CD4-positive, alpha-beta memory T cell (primary cell): ENCODE measurements at regions not wholly inside any gene's neighbourhood (a gene's known extent, or its start where the extent isn't known, plus 50 kb on each side); places are given as distances from the start of the nearest gene placed in this dataset.

Source experiments
- CTCF ChIA-PET: fragments of 350-600 bp; sonication (Branson Sonifier 250); formaldehyde crosslinking; loops from one replicate; lab custom pipeline; 2021; ENCODE audit warnings: inconsistent platforms; ENCODE audit not compliant: partially characterized antibody; lab: Charles Lee
- POLR2A ChIA-PET: fragments of 350-600 bp; sonication (Branson Sonifier 250); formaldehyde crosslinking; loops from one replicate; lab custom pipeline; 2021; ENCODE audit not compliant: partially characterized antibody; lab: Charles Lee
- DNase-seq, 5 donors: peaks; one replicate each; pipeline versions ENCODE4 v3.0.0 to v3.0.0-alpha.2; 2020 to 2022; ENCODE audit warnings: mixed read lengths in 1 of 5
- H3K27ac ChIP-seq: one replicate; pipeline ENCODE4 v1.7.0; 2013; ENCODE audit warnings: low read depth, low read length
- H3K27me3 ChIP-seq: 2 replicates; pipeline ENCODE4 v1.7.0; 2013; ENCODE audit warnings: mild to moderate bottlenecking, low read length, moderate library complexity; ENCODE audit not compliant: insufficient read depth
- H3K36me3 ChIP-seq: 2 replicates; pipeline ENCODE4 v1.7.0; 2013; ENCODE audit warnings: mild to moderate bottlenecking, low read length, moderate library complexity; ENCODE audit not compliant: insufficient read depth
- H3K4me1 ChIP-seq: 2 replicates; pipeline ENCODE4 v1.7.0; 2013; ENCODE audit warnings: mild to moderate bottlenecking, low read length, moderate library complexity; ENCODE audit not compliant: insufficient read depth
- H3K4me3 ChIP-seq, 2 donors: one replicate each; pipeline ENCODE4 v1.7.0; 2013; ENCODE audit warnings: low read length in 2 of 2, mild to moderate bottlenecking in 1 of 2
- H3K9me3 ChIP-seq, 2 donors: one replicate each; pipeline ENCODE4 v1.7.0; 2013; ENCODE audit warnings: low read length in 2 of 2, control low read depth in 1 of 2; ENCODE audit not compliant: control insufficient read depth in 1 of 2
- H3K27ac Mint-ChIP-seq, 7 donors: one replicate each; pipeline ENCODE4 v1.8.0; 2020 to 2021; ENCODE audit warnings: mixed read lengths in 7 of 7, mild to moderate bottlenecking in 6 of 7, inconsistent platforms in 3 of 7, moderate library complexity in 3 of 7
- H3K27me3 Mint-ChIP-seq, 2 donors: one replicate each; pipeline ENCODE4 v1.8.0; 2020 to 2021; ENCODE audit warnings: mixed read lengths in 2 of 2
- H3K36me3 Mint-ChIP-seq, 2 donors: one replicate each; pipeline ENCODE4 v1.8.0; 2020 to 2021; ENCODE audit warnings: mixed read lengths in 2 of 2, inconsistent platforms in 1 of 2, mild to moderate bottlenecking in 1 of 2
- H3K4me1 Mint-ChIP-seq, 4 donors: one replicate each; pipeline ENCODE4 v1.8.0; 2020 to 2021; ENCODE audit warnings: mixed read lengths in 4 of 4, mild to moderate bottlenecking in 1 of 4
- H3K4me3 Mint-ChIP-seq, 8 donors: one replicate each; pipeline ENCODE4 v1.8.0; 2020 to 2021; ENCODE audit warnings: mixed read lengths in 8 of 8, mild to moderate bottlenecking in 7 of 8, moderate library complexity in 6 of 8, inconsistent platforms in 3 of 8
- H3K9me3 Mint-ChIP-seq, 8 donors: one replicate each; pipeline ENCODE4 v1.8.0; 2020 to 2021; ENCODE audit warnings: mixed read lengths in 8 of 8, mild to moderate bottlenecking in 5 of 8, inconsistent platforms in 3 of 8, moderate library complexity in 1 of 8
- intact Hi-C: fragments of 100-400 bp; cut with micrococcal nuclease; formaldehyde crosslinking; loops from one replicate; pipeline ENCODE4 v1.15.1; 2023

DNA sequence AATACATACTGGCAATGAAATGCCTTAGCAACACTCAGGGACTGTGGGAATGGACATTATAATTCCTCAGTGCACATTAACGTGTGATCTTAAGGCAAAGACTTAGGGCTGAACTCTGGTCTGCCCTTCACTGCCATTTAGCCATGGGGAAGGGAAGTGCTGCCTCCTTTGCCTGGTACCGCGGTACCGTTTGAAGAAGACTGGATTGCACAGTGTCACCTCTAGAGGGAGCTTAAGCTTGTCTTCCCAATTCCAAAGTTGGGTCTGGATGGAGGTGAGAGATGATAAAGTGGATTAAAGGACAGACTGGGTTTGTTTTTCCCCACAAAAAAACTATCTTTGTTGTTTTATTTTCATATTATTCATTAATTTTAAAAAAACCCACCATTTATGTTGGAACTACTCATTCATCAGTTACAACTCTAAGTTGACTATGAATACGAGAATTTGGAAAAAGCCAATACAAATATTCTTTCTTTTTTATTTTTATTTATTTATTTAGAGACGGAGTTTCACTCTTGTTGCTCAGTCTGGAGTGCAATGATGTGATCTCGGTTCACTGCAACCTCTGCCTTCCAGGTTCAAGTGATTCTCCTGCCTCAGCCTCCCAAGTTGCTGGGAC is 60.0 kb upstream of the SYN2 start:
- H3K4me1 ChIP-seq, result no peaks in the 10 kb centered on the region
- Mint-ChIP-seq H3K9me3 (peaks cover 0 to 19% (median 8%) of the 10 kb centered on the region in 8 donors), H3K36me3 (no peaks in the 10 kb centered on the region), H3K4me1 (no peaks in the 10 kb centered on the region), H3K4me3 (no peak overlapping the region), H3K27me3 (peaks cover 6 to 8% of the 10 kb centered on the region in 2 donors), H3K27ac (no peak overlapping the region)
- intact Hi-C loops, result no loop called here
- H3K9me3 ChIP-seq, result no peaks in the 10 kb centered on the region
- no peak overlapping the region for H3K4me3 ChIP-seq
- no peaks in the 10 kb centered on the region for H3K36me3 ChIP-seq
- POLR2A ChIA-PET, result no interaction called here
- no peak overlapping the region for H3K27ac ChIP-seq
- CTCF ChIA-PET, result interaction anchor here (0.8 kb wide), 1 partner anchor 19 kb away, joined by 3 read pairs; no protein-coding TSS in a partner anchor
- no peak for DNase-seq
- no peaks in the 10 kb centered on the region for H3K27me3 ChIP-seq

GRCh38 chr3:11948331-11948730 is 55.9 kb upstream of the SYN2 start:
- POLR2A ChIA-PET, result no interaction called here
- H3K4me1 Mint-ChIP-seq, result no peaks in the 10 kb centered on the region
- Histone ChIP-seq H3K36me3 (no peaks in the 10 kb centered on the region), H3K27ac (no peak overlapping the region), H3K4me3 (no peak overlapping the region), H3K9me3 (no peaks in the 10 kb centered on the region), H3K4me1 (no peaks in the 10 kb centered on the region), H3K27me3 (no peaks in the 10 kb centered on the region)
- intact Hi-C loops, result no loop called here
- CTCF ChIA-PET, result no interaction called here
- no peak overlapping the region for H3K4me3 Mint-ChIP-seq
- no peak overlapping the region for H3K27ac Mint-ChIP-seq
- H3K36me3 Mint-ChIP-seq, result no peaks in the 10 kb centered on the region
- peaks cover 7 to 22% of the 10 kb centered on the region in 2 donors for H3K27me3 Mint-ChIP-seq
- H3K9me3 Mint-ChIP-seq, result peaks cover 0 to 12% (median 7%) of the 10 kb centered on the region in 8 donors
- no peak for DNase-seq

- no peaks in the 10 kb centered on the region for H3K4me1 Mint-ChIP-seq
- Histone ChIP-seq H3K9me3 (no peaks in the 10 kb centered on the region), H3K27me3 (no peaks in the 10 kb centered on the region), H3K27ac (no peak overlapping the region), H3K36me3 (no peaks in the 10 kb centered on the region), H3K4me1 (no peaks in the 10 kb centered on the region), H3K4me3 (no peak overlapping the region)
- DNase-seq, result no peak
- H3K27me3 Mint-ChIP-seq, result peaks cover 7 to 22% of the 10 kb centered on the region in 2 donors
- H3K4me3 Mint-ChIP-seq, result no peak overlapping the region
- no peak overlapping the region for H3K27ac Mint-ChIP-seq
- intact Hi-C loops, result no loop called here
- POLR2A ChIA-PET, result no interaction called here
- H3K36me3 Mint-ChIP-seq, result no peaks in the 10 kb centered on the region
- peaks cover 0 to 9% (median 5%) of the 10 kb centered on the region in 8 donors for H3K9me3 Mint-ChIP-seq
- CTCF ChIA-PET, result no interaction called here
Observed at GRCh38 chr3:11948866-11949265, 55.3 kb upstream of the SYN2 start.

DNA sequence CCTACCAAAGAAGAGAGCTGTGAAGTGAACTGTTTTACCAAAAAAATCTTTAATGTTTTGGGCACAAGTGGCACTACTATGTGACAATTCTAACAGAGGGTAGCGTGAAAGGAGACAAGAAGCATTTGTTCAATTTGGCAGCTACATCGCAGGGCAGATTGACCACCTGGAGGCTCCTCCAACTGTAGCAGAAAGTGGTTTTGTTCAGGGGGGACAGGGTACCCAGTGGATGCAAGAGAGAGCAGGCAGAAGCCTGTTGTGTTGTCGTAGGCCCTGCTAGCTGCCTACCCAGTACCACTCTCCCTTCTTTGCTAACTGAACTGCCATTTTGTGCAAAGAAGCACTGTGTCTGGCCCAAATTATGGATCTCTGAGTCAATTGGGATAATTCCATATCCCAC is 54.8 kb upstream of the SYN2 start:
- no peaks in the 10 kb centered on the region for H3K4me1 Mint-ChIP-seq
- no peaks in the 10 kb centered on the region for H3K4me1 ChIP-seq
- no peaks in the 10 kb centered on the region for H3K9me3 ChIP-seq
- no peaks in the 10 kb centered on the region for H3K36me3 ChIP-seq
- H3K4me3 ChIP-seq, result no peak overlapping the region
- no peak for DNase-seq
- ChIA-PET CTCF (no interaction called here), POLR2A (no interaction called here)
- intact Hi-C loops, result no loop called here
- H3K9me3 Mint-ChIP-seq, result peaks cover 0 to 8% (median 3%) of the 10 kb centered on the region in 8 donors
- H3K4me3 Mint-ChIP-seq, result no peak overlapping the region
- no peaks in the 10 kb centered on the region for H3K36me3 Mint-ChIP-seq
- H3K27me3 Mint-ChIP-seq, result peaks cover 7 to 22% of the 10 kb centered on the region in 2 donors
- no peak overlapping the region for H3K27ac ChIP-seq
- H3K27ac Mint-ChIP-seq, result no peak overlapping the region
- no peaks in the 10 kb centered on the region for H3K27me3 ChIP-seq

- DNase-seq, result no peak
- POLR2A ChIA-PET, result no interaction called here
- Histone ChIP-seq H3K27ac (no peak overlapping the region), H3K27me3 (no peaks in the 10 kb centered on the region), H3K4me1 (no peaks in the 10 kb centered on the region), H3K36me3 (no peaks in the 10 kb centered on the region), H3K4me3 (no peak overlapping the region), H3K9me3 (no peaks in the 10 kb centered on the region)
- no peak overlapping the region for H3K27ac Mint-ChIP-seq
- intact Hi-C loops, result no loop called here
- CTCF ChIA-PET, result no interaction called here
- no peak overlapping the region for H3K4me3 Mint-ChIP-seq
- peaks cover 11 to 22% of the 10 kb centered on the region in 2 donors for H3K27me3 Mint-ChIP-seq
- no peaks in the 10 kb centered on the region for H3K36me3 Mint-ChIP-seq
- peaks cover 0 to 4% (median under 1%) of the 10 kb centered on the region in 8 donors for H3K9me3 Mint-ChIP-seq
- H3K4me1 Mint-ChIP-seq, result no peaks in the 10 kb centered on the region
Observed at GRCh38 chr3:11950576-11950975, 53.6 kb upstream of the SYN2 start.

DNA sequence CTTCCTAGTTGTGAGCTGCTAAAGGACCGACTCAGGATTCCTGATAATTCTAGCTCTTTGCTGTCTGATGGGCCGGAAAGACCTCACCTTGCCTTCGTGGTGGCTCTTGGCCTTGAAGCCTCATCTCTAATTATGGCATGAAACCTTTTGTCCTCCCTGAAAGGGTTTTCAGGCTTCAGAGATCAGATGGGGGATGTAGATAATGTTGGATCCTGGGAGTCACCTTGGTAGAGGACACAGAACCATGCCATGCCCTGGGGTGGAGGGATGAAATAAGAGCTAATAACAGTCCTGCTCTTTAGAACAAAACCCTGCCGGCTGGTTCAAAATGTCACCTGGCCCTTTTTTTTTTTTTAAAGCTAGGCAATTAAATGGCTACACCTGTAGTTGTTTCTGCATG is 50.8 kb upstream of the SYN2 start:
- Histone ChIP-seq H3K27ac (no peak overlapping the region), H3K4me1 (no peaks in the 10 kb centered on the region), H3K4me3 (no peak overlapping the region), H3K27me3 (no peaks in the 10 kb centered on the region), H3K36me3 (no peaks in the 10 kb centered on the region), H3K9me3 (no peaks in the 10 kb centered on the region)
- Mint-ChIP-seq H3K36me3 (no peaks in the 10 kb centered on the region), H3K9me3 (peaks cover 0 to under 1% (median 0%) of the 10 kb centered on the region in 8 donors), H3K27me3 (peaks cover 6 to 20% of the 10 kb centered on the region in 2 donors), H3K27ac (no peak overlapping the region), H3K4me1 (no peaks in the 10 kb centered on the region), H3K4me3 (no peak overlapping the region)
- intact Hi-C loops, result no loop called here
- DNase-seq, result no peak
- CTCF ChIA-PET, result no interaction called here
- POLR2A ChIA-PET, result no interaction called here

GRCh38 chr3:11953778-11954177 is 50.4 kb upstream of the SYN2 start:
- Mint-ChIP-seq H3K9me3 (peaks cover 0 to 2% (median 0%) of the 10 kb centered on the region in 8 donors), H3K27me3 (peaks cover 6 to 19% of the 10 kb centered on the region in 2 donors), H3K27ac (no peak overlapping the region), H3K36me3 (no peaks in the 10 kb centered on the region), H3K4me3 (no peak overlapping the region), H3K4me1 (no peaks in the 10 kb centered on the region)
- Histone ChIP-seq H3K9me3 (no peaks in the 10 kb centered on the region), H3K4me3 (no peak overlapping the region), H3K36me3 (no peaks in the 10 kb centered on the region), H3K4me1 (no peaks in the 10 kb centered on the region), H3K27me3 (no peaks in the 10 kb centered on the region), H3K27ac (no peak overlapping the region)
- no peak for DNase-seq
- ChIA-PET POLR2A (no interaction called here), CTCF (interaction anchor here (0.5 kb wide), 1 partner anchor 1357 kb away, joined by 3 read pairs; no protein-coding TSS in a partner anchor)
- intact Hi-C loops, result no loop called here
